NCI-H82 (cell line): ENCODE measurements at regions not wholly inside any gene's neighbourhood (a gene's known extent, or its start where the extent isn't known, plus 50 kb on each side); places are given as distances from the start of the nearest gene placed in this dataset.

ENCODE experiments used
- DNase-seq: peaks from one replicate; lab custom pipeline; 2025; lab: John Stamatoyannopoulos, UW

DNA sequence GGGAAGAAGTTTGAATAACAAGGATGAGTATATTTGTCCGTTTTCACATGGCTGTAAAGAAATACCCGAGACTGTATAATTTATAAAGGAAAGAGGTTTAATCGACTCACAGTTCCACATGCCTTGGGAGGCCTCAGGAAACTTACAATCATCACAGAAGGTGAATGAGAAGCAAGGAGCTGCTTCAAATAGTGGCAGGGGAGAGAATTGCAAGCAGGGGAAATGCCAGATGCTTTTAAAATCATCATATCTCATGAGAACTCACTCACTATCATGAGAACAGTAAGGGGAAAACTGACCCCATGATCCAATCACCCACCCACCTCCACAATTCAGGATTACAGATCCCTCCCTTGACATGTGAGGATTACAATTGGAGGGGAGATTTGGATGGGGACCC is 212.8 kb upstream of the CDH8 start:
- peak; percentile 58 for DNase-seq

DNA sequence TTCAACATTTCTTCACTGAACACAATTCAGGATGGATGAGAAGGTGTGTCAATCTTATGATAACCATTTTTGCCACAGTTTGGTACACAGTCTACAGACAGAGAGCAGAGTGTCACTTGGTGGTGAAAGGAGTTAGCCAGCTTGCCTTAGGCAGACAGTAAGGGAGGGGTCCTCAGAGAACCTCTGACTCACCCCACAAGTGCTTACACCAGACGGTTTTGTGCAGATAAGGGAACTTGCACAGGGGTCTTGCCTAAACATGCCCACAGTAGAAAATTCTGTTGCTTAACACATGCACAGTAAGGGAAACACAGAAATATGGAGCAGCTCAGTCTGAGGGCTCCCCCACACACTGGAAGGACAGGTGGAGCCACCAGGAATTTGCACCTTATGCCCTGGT is 204.5 kb upstream of the CDH8 start:
- DNase-seq, result no peak

DNA sequence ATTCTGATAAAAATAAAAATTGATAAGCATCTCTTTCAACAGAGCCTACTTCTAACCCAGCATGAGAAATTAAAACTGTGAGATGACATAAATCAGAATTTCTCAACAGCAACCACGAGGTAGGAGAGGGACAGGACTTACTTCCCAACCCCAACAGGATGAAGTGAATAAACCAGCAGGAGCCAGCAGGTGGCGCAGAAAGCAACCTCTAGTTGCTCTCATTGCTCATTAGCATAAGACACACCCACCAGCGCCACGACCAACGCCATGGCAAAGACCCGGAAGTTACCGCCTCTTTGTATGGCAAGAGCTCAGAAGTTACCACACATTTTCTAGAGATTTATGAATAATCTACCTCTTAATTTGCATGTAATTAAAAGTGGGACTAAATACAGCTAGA is 189.4 kb upstream of the CDH8 start:
- DNase-seq, result peak; percentile 88

DNA sequence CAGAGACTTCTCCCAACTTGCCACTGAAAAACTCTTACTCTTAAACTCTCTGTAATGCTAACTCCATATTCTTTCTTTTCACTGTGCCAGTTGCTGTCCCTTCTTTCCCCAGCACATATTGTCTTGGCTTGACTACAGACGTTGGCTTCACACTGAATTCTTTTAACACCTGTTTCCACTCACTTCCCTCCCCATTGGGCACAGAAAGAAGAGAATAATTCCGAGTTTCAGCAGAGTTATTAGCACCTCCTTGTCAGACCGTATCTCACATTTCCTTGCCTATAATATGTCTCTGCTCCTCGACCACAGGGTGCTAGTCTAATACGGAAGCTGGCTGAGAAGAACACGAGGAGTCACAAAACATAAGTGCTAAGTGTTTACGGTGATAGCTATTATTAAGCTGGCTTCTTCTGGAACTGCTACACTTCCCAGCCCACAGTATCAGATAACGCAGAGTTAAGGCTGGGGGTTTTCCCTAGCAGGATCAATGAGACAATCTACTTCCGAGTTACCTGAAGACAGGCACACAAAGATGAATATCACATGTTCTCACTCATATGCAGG is 188.5 kb upstream of the CDH8 start:
- DNase-seq, result no peak

DNA sequence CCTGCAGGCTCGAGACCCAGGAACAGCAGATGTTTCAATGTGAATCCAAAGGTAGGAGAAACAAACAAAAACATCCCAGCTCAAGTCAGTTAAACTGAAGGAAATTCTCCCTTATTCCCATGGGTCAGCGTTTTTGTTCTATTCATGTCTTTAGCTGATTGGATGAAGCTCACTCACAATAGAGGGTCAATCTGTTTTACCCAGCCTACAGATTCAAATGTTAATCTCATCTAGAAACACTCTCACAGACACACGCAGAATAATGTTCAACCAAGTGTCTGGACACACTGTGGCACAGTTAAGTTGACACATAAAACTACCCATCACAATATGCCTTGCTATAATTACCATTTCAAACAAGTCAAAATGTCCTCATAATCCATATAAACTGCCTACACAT is 180.6 kb upstream of the CDH8 start:
- DNase-seq, result no peak

DNA sequence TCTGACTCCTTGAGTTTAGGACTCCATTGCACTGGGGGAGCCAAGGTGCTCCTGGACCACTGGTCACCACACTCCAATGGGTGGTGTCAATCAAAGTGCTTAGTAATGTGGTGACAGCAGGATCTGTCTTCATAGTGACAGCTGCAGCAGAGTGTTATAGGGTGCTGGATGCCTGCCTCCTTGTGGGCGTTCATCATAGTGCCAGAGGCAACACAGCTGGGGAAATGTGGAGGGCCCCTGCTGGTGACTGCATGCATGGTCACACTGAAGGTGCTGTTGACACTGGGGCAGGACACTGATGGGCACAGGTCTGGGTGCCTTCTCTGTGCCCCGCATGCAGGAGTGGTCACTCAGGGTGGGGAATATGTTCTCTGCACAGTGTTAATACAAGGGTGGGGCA is 177.5 kb upstream of the CDH8 start:
- peak; percentile 37 for DNase-seq

DNA sequence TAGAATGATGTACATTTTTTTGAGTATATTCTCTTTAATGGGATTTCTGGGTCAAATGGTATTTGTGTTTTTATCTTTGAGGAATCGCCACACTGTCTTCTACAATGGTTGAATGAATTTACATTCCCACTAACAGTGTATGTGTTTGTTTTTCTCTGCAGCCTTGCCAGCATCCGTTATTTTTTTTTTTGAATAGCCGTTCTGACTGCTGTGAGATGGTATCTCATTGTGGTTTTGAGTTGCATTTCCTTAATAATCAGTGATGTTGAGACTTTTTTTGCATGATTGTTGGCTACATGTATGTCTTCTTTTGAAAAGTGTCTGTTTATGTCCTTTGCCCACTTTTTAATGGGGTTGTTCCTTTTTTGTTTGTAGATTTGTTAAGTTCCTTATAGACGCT is 172.7 kb upstream of the CDH8 start:
- no peak for DNase-seq

DNA sequence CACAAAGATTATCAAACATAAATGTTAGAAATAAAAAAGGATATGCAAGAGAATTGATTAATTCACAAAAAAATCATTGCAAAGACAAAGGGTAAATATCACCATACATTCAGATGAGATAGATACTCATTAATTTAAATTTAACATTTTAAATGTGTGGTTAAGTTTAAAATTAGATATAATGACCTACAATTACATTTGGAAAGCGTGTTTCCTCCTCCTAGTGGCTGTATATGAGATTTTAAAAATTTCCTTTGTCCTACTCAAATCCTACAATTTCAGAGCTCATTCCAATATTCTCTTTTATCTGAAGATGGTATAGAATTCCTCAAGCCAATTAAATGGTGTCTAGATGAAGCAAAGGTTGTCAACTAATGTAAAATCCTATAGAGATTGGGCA is 169.2 kb upstream of the CDH8 start:
- DNase-seq, result no peak

DNA sequence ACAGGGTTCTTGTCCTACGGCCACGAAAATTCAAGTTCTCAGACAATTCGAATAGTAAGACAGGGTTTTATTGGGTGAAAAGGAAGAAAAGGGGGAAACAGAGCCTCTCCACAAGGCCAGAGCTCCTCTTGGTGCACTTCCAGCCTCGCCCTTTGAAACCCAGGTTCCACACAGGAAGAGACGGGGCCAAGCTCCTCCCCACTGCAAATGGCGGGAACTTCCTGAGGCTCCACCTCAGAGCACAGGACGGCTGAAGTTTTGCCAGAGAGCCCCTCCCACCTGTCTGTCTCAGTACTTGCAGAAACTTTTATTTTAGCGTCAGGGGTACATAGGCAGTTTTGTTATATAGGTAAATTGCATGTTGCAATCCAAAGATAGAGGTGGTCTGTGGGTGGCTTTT is 165.7 kb upstream of the CDH8 start:
- peak; percentile 1 for DNase-seq

DNA sequence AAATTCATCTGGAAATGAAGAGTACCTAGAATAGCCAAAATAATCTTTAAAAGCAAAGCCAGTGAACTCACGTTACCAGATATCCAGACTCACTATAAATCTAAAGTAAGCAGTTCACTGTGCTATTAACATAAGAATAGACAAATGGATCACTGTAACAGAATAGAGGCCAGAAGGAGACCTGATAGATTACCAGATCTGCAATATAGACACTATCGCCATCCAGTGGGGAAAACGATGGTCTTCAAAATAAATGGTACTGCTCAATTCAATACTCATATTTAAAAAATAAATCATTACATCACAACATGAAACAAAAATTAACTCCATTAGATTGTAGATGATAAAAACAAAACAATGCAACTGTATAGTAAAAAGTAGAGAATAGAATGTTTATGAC is 158.6 kb upstream of the CDH8 start:
- DNase-seq, result peak; percentile 37

DNA sequence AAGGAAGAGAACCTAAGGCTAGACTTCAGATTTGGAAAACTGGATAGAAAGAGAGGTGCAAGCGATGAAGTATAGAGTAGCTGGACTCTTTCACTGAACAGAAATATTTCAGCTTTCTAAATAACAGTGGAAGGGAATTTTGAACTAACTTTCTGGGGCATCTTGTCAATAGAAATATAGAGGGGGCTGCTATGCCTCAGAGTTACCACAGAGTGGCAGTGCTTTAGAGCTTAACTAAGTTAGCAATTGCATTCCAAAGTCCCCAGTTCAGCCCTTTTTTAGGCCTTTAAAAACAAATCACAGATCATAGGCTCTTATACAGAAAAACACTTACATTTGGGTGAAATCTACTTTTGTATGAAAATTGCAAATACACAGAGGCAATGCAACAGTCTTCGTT is 154.2 kb upstream of the CDH8 start:
- DNase-seq, result peak; percentile 56

DNA sequence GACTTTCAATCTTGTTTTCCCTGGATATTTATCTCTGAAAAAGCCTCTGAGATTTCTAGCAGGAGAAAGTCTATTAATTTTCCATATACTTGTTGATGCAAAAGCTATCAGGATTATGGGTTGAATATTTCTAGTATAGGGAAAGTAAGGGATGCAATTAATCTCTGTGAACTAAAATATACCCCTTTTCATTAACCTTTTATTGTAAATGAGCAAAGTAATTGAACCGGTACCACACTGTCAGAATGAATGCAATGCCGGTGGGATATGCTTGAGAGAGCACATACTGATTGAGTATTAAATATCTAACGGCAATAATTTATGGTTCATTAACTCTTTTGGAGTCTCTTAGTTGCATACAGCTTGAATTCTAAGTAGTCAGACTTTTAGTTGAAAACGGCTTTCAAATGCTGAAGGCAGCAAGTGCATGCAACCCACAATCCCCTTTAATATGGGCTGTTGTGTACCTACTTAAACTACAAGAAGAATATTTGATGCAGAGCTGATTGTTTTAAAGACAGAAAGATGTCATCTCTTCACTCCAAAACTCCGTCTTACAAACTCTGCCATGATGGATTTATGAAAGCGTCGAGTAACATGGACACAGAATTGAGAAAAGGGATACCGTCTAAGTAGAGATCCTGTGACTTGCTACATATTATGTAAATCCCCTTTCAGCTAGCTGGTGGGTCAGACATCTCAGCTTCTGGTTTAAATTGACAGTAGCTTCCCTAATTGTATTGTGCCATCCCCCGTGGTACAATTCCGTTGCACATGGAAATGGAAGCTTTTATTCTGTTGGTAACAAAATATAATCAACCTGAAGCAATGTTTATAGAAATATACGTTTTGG is 141.3 kb upstream of the CDH8 start:
- peak; percentile 17 for DNase-seq

DNA sequence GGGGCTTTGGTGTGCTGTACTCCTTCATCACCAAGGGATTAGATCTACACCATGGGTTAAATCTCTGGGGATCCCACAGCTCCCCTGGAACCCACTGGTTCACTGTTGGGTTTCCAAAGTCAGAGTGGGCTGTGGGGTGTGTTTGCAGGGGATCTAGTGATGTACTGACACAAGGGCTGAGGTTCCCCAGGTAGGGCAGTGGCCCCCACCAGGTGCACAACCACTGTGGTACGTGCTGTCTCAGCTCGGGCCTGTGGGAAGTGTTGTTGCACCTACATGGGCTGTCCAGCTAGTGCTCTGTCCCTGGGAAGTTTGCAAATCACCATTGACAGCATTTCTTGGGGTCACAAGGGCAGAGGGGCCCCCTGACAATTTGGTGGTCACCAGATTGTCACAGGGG is 134.4 kb upstream of the CDH8 start:
- no peak for DNase-seq

DNA sequence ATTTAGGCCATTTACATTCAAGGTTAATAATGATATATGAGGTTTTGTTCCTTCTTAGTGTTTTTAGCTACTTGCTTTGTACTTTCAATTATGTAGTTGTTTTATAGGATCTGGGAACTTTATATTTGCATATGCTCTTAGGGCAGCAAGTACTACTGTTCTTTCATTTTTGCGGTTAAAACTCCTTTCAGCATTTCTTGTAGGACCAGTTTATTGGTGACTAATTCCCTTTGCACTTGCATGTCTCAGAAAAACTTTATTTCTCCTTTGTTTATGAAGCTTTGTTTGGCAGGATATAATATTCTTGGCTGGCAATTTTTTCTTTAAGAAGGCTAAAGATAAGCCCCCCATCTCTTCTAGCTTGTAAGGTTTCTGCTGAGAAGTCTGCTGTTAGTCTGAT is 131.3 kb upstream of the CDH8 start:
- DNase-seq, result no peak

DNA sequence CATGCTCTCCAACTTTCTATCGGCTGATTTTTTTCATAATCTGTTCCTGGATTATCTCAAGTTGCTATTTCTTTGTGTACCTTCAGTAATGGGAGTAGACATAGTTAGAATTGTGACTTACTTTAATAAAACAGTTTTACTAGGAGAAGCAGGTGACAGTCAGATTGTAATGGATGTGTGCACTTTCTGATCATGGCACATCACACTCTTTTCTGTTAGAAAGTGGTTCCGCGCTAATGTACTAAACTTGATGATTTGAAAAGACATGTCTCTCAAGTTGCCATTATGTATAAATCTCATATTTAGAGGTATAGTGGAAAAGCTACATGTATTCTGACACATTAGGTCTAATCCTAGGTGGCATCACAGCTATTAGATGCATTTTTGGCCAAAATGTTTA is 121.3 kb upstream of the CDH8 start:
- DNase-seq, result no peak

DNA sequence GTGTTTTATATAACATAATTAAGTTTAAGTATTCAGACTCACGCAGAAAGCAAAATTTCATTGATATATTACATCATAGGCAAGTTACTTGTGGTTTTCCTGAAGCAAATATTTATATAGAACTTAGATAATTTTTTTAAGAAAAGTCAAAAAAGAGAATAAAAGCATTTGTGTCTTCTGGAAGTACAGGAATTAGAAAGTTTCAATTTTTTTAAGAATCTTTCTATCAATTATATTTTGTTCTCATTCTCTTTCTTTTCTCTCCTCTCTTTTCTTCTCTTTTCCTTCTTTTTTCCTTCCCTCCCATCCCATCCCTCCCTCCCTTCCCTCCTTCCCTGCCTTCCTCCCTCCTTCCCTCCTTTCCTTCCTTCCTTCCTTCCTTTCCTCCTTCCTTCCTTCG is 120.7 kb upstream of the CDH8 start:
- no peak for DNase-seq

DNA sequence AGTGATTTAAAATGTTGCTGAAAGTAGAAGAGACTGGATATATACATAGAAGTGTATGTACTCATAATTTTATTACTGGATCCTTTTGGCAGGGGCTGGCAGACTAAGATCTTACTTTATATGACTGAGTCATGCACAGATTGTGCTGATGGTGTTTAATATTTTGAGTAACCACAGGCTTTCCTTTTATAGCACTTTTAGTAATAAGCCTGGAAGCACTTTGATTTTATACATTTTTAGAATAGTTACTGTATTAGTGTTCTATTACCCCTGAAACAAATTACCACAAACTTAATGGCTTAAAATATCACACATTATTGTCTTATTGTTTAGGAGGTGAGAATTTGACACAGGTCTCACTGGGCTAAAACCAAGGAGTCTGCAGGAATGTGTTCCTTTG is 113.4 kb upstream of the CDH8 start:
- DNase-seq, result no peak

DNA sequence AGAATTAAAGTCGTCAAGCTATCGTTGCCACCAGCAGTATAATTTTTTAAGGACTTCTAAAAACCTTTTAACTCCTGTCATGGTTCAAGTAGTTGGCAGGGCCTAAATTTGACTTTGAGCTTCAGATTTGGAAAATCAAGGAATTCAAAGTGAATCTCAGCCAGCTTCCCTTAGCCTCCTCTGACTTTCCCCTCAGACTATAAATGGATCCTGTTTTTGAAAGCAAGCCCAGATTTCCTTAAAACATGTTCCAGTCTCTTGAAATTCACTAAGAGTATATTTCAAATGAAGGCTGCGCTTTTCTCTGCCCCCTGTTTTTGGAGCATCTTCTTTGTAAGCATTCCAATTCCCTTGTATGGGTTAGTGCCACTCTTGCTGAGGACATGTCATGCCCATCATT is 101.8 kb upstream of the CDH8 start:
- DNase-seq, result no peak

DNA sequence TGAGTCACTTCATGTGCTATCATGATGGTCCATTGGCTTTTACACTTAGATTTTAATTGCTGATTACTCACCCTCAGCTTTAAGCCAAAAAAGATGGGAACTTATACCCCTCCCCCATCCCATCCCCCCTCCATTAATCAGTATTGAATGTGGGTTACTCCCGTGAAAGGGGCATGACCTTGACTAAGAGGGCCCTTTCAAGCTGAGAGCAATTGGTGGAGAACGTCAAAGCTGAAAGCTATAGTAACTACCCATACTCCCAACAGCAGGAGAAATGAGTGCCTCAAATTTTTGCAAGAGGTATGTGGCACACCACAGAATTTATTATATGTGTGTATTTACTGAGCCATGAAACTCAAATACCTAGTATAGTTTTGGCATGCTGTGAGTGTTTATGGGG is 99.7 kb upstream of the CDH8 start:
- DNase-seq, result no peak

DNA sequence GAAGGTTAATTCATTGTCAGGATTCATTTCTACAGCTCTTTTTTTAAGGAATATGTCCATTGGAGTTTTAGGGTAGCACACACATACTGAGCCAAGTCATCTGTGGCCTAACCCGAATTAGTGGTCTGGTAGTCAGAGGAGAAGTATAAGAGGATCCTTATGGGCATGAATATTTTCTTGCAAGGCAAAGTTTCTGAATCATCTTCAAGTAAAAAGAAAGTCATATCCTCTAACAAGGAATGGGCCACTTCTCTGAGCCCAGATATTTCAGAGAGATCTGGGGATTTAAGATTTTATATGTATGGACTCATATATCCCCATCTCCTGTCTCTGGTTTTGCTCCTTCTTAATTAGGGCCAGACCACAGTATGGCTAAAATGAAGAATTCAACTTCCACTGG is 99.2 kb upstream of the CDH8 start:
- DNase-seq, result no peak

DNA sequence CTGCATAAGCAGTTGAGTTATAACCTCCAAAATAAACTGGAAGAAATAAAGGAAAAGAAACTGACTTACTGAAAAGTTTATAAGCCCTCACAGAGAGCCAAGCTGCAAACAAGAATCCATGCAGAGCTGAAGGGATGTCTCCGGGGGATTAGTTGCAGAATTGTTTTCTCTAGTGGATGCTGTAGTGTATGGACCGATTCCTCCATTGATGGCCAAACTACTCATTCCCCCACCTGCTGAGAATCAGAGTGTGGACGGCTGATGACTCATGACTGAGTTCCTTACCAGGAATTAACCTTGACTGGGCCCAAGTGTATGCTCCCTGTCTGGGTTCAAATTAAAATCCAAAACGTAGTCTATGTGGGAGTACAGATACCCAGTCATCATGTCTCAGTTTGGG is 93.9 kb upstream of the CDH8 start:
- DNase-seq, result no peak

DNA sequence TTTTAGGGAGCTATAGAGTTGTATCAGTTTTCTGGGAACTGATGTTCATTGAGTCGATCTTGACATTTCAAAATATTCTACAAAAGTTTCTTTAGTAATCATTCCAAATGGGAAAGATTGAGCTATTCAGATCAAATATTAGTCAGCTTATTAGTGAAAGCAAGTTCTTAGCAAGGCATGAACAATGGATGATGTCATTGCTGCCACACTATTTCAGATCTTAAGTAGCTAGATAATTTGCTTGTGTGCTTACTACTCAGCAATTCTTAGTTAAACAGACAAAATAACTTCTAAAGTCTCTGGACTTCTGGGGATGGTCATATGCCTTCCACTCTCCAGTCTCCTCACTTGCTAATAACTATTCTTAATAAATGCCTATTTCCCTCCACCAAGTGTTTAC is 69.0 kb upstream of the CDH8 start:
- no peak for DNase-seq

DNA sequence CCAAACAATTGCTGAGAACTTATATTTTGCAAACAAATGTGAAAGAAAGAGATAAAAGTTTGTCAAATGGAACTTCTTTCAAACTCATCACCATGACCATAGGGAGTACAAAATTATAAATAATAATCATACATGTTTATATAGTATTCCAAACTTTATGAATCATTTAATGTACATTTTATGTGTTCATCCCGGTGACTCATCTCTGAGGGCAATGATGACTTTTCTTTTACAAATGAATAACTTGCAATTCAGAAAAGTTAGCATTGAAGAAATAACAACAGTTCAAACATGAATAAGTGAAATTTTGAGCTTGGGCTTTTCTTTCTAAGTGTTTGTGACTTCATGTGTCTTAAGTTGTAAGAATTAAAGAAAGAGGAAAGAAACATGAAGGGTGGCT is 66.3 kb upstream of the CDH8 start:
- DNase-seq, result no peak

DNA sequence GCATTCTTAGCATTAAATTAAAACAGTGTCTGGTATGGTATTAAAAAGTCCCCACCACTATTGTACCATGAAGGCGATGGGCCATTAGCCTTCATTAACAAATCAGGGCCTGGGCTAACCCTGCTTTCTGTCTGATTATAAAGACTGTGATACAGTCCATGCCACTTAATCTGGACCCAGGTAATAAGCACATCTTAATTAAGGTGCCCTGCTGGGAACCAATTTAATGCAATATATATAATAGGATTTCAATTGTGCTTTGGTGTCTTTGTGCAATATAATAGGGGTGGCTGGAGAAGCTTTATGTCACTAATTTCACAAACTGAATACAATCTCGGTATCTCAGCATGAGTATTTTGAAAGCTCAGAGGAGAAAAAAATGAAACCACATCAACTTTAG is 64.4 kb upstream of the CDH8 start:
- peak; percentile 12 for DNase-seq
